G401.6 (cell line): ENCODE measurements at regions not wholly inside any gene's neighbourhood (a gene's known extent, or its start where the extent isn't known, plus 50 kb on each side); places are given as distances from the start of the nearest gene placed in this dataset.
"Not testable (repeated sequence)": the region's sequence is repeated elsewhere in the genome, so short reads cannot be mapped to it uniquely, and the experiment has no call there.

ENCODE experiments used
- FAIRE-seq: peaks from 2 replicates; lab custom pipeline; 2012; peaks lifted over from hg19 to GRCh38; lab: Jason Lieb, UNC

DNA sequence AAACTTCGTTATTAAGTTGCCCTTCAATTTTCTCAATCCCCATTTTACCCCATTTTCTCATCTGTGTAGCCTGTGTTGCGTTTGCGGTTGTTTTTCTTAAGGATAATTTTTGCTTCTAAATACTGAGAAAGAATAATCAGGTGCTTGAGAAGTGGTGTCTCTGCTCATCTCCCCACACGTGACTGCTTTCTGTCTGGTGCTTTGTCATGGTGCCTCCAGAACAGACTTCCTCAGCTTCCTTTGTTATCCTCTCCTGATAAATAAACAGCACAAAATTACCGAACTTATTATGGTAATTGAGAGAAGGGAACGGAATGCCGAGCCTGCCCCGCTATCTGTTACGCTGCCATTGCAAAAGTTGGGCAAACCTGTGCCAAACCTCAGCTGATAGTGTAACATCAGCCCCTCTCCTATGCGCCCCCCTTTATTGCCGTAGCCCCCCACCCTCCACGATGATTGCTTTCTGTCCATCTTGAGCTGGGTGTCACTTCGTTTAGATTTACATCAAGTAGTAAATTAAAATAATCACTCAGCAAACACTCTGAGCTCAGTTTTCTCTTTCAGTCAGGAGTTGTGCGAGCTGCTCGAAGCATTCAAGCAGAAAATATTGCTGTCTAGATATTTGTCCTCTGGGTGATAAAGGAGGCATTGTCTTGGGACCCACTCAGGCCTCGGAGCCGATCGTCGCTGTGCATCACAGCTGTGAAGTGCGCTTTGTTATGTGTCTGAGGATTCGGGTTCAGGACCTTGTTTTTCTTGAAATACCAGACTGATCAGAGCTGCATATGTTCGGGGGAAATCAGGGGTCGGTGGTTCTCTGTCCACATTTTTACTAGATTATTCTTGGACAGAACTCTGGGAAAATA is 1008.5 kb upstream of the FANCL start:
- no peak for FAIRE-seq

- FAIRE-seq, result no peak
Measured at GRCh38 chr2:59239146-59239545, 998.0 kb upstream of the FANCL start.

DNA sequence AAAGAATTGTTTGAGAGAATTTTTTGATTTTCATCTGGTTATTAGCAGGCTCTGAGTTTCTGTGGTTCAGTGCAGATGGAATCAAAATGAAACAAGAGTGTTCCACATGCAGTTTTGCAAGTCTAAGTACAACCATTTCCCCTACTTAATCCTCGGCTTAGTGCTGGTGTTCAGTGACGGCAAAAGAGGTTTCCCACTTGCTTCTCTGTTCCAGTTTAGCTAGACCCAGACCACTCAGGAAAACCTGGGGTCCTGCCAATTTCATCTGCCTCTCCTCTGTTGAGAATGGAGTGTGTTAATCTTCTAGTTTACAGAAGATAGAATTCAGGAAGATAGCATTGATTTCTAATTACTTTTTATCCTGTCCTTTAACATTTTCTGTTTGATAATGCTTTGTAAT is 996.2 kb upstream of the FANCL start:
- FAIRE-seq, result no peak

DNA sequence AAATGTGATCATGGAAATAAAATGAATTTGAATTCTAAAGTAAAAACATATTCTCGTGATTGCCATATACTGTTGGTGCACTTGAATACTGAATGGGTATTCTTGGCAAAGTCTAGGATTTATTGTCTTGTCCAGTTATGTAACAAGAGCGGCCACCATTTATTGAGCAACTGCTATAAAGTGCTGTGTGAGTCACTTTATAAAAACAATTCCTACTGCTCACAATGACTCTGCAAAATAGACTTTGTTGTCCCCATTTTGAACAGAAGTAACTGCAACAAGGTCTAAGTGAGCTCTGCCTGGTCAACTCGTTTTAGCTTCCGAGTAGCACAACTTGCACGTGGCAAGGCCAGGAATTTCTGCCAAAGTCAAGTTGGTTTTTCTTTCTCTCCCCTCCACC is 995.6 kb upstream of the FANCL start:
- no peak for FAIRE-seq

GRCh38 chr2:59233920-59234319 is 992.8 kb upstream of the FANCL start:
- no peak for FAIRE-seq

- FAIRE-seq, result no peak
Measured at GRCh38 chr2:59233448-59233847, 992.3 kb upstream of the FANCL start.

DNA sequence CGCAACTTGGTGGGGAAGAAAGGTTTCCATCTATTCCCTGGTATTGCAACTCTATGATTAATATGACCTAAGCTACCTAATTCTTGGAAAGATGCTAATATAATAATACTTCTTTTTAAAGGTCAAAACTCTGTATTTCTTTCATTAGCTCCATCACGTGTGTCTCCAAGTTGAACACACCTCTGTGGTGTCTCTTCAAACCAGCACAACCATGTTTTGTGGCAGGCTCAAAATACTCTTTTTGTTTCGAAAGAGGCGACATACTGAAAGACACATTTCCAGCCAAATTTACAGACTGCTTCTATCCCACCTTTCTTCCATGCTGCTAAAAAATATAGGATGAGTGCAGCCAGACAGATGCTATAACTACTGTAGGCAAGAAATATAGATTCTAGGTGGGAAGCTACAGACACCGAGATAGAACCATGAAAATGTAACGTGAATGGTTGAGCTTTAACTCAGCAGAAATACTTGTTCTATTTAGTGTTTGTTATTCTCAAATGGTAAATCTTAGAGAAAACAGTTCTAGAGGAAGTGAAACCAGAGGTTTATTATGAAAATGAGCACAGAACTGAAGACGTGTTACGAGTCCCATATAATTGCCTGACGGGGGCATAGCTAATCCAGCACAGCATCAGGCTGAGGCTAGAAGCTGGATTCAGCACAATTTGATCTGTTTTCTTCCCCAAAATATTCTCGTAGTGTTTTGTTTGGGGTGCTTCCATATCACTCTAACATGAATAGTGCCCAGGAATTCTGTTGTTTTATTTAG is 991.5 kb upstream of the FANCL start:
- FAIRE-seq, result no peak

DNA sequence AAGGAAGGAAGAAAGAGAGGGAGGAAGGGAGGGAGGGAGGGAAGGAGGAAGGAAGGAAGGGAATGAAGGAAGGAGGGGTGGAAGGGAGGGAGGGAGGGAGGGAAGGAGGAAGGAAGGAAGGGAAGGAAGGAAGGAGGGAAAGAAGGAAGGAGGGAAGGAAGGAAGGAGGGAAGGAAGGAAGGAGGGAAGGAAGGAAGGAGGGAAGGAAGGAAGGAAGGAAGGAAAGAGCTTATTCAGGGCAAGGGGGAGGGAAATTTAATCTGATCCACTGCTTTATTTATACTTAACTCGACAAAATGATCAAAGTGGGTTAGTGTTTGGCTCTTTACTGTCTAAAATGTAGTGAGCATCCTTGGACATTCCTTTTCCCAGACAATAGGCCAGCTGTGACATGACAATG is 985.2 kb upstream of the FANCL start:
- FAIRE-seq, result not testable (repeated sequence)

GRCh38 chr2:59223742-59224141 is 982.6 kb upstream of the FANCL start:
- no peak for FAIRE-seq

- FAIRE-seq, result no peak
Measured at GRCh38 chr2:59217360-59217759, 976.2 kb upstream of the FANCL start.

DNA sequence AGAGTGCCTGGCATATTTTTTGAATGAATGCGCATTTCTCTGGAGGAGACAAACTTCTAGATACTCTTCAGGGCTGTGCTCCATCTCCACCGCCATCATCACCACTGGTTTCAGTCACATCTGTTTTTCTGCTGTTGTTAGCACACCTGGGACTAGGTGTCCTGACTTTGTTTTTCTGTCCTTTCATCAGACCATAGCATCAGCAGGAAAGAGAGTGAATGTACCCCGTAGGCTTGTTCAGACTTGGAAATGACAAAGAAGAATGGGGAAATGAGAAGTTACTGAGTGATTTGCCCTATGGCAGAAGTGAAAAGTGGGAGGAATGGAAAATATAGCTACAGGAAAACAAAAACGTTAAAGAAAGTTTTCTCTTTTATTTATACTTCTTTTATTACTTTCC is 965.2 kb upstream of the FANCL start:
- FAIRE-seq, result no peak

DNA sequence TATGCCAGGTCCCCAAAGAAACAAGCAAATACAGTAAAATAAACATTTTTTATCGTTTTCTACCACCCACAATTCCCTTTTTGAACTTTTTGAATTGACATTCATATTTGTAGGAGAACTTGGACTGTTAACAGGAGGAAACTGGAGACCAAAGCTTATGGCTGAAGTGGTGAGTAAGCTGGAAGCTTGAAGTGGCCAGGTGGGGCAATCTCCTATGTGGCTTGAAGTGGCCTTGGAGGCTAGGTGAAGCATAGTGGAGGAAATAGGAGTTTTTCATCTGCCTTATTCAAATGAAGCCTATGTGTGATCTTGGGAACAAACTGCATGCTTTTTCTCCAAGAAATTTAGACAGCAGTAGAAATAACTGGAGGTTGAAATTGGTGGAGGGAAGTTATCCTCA is 962.9 kb upstream of the FANCL start:
- FAIRE-seq, result no peak

- FAIRE-seq, result no peak
Measured at GRCh38 chr2:59196491-59196890, 955.4 kb upstream of the FANCL start.

DNA sequence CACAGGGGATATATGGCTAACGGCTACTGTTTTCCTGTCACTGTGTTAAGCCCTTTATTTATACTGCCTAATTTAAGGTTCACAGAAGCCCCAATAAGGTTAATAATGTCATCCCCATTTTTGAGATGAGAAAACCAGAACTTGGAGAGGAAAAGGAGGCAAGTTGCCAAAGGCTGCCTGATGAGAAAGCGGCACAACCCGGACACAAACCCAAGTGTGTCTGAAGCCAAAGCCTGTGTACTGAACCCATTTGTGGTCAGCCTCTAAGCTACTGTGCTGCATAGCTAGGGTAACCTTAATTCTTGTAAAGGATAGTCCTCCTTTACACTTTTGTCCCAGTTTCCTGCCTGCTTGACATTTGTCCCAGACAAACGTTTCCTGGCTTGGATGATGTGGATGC is 954.7 kb upstream of the FANCL start:
- no peak for FAIRE-seq

DNA sequence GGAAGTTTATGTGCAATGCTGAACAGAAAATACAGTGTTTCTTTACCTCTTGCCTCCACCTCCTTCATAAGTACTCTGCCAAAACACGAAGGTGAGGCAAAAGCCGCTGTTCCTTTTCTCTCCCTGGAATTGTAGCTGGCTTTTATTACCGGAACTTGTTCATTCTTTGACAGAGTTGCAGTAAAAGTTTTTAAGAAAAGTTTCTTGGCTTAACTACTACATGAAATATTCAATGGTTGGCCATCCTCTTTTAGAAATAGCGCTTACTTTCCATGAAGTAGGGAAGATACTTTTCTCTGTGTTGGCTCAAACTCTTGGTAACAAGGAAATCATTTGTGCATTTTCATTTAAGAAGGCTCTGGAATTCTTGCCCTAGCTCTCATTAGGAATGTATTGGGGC is 950.7 kb upstream of the FANCL start:
- no peak for FAIRE-seq

GRCh38 chr2:59190518-59190917 is 949.4 kb upstream of the FANCL start:
- no peak for FAIRE-seq

DNA sequence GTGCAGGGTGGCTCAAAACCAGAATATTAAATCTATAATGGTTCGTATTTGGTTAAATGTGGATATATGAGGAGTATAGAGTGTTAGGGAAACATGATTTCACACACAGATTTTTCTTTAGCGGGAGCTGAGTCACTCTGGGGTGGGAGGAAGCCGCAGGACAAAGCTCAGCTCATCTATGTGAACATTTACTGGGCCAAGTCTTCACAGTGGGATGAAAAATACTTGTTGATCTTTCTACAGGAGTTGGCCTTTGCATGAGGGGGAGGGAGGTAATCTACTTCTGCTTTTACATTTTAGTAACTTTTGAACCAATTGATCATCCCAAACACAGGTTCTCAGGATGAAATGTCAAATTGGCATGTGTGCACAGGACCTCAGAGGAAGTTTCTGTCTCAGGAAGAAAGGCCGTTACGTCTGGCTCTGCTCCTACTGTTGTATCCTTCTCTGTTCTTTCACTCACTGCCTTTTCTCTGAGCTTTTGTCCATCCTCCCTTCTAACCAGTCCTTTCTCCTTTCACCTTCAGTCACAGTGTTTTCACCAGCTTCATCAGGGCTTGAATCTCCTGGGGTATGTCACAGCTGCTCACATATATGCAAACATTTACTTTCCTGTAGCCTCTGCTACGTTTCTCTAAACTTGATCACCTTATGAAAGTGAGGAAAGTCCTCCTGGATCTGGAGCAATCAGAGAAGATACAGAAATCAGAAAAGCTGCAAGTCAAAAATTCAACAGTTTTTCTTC is 943.3 kb upstream of the FANCL start:
- FAIRE-seq, result no peak

DNA sequence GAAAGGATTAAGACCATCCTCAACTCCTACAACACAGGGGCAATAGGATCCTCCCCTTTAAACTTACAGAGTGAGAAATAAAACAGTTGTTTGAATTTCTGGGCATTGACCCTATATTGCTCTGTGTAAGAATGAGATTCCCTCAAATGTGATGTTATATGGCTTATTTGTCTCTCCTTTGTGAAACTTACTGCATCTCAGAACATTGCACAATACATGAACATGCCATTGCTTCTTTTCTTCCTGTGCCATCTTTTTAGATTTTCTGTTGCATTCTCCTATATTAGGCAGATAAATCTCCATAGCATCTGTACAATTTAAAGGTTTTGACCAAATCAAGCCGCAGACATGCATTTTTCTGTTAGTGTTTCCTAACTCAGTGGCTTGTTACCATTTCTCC is 941.9 kb upstream of the FANCL start:
- FAIRE-seq, result no peak

DNA sequence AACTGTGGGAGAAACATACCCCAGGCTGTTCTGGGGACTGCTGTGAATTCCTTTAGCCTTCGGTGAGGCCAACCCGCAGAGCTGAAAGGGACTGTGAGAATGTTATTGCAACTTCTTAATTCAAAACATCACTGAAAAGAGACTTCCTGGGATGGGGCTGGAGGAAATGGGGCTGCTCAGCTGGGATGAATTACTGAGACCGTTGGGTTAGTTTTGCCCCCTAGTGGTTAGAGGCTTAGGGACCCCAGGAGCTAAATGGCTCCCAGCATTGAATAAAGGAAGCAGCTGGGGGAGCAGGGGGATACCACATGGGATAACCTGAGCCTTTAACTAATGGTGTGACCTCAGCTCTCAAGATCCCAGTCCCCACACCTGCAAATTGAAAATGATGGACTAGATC is 941.1 kb upstream of the FANCL start:
- no peak for FAIRE-seq

DNA sequence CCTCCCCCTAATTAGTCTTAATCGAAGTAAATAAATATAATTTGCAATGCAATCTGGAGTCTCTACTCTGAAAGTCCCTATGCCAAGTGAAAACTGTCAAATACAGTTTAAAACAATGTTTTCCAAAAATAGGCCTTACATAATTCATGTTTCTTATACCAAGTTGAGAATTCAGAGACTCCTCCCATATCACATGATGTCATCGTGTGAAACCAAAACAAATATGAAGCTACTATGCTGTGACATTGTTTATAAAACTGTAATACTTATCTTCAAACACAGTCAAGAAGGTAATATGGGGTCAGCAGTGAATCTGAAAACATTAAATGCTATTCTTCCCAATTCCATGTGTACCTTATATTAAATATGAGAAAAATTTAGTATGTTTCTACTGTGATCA is 940.2 kb upstream of the FANCL start:
- FAIRE-seq, result no peak

GRCh38 chr2:59180621-59181020 is 939.5 kb upstream of the FANCL start:
- FAIRE-seq, result no peak

DNA sequence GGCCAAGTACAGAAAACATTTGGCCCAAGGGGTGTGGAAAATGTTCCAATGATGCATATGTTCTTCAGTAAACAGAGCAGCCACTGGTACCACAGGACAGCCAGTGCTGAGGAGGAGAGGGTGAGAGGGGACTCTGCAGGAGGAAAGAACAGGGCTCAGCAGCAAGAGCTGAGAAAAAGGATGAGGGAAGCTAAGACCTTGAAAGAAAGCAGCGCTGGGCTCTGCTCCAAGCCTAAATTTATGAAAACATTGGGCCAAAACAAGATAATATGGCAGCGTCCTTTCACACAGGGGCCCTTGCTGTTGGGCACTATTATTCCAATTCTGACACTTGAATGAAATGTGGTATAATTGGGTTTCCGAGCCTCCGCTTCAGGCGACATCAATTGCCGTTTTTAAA is 939.0 kb upstream of the FANCL start:
- no peak for FAIRE-seq

DNA sequence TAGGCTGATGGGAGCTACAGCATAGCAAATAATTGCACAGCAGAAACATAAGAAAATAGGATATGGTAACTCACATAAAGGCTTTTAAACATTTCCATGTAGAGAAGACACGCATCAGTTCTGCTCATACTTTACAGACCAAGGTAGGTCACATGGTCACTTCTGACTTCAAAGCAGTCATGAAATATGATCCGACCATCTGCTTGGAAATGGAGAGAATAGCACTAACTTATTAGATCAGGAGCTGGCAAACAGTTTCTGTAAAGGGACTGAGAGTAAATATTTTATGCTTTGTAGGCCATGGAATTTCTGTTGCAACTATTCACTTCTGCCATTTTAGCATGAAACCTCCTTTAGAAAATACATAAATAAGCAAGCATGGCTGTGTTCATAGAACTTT is 936.6 kb upstream of the FANCL start:
- no peak for FAIRE-seq
